ENCODE measurements at regions not wholly inside any gene's neighbourhood (a gene's known extent, or its start where the extent isn't known, plus 50 kb on each side); places are given as distances from the start of the nearest gene placed in this dataset.

DNA sequence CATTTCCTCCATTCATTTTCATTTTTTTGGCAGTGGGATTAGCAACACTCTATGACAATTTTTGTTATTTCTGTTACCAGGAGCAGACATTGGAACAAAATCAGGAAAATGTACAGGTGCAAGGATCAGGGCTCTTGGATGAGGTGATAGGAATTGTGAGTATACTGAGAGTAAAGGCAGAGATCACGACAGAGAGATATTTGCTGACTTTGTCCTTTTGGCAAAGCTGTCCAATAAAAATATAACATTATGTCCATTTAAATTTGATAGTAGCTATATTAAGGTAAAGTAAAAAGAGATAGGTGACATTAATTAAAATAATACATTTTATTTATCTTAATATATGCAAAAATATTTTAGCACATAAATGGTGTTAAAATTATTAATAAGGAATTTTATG, 373.1 kb upstream of the GNPDA2 start:
- no peak for DNase-seq

DNA sequence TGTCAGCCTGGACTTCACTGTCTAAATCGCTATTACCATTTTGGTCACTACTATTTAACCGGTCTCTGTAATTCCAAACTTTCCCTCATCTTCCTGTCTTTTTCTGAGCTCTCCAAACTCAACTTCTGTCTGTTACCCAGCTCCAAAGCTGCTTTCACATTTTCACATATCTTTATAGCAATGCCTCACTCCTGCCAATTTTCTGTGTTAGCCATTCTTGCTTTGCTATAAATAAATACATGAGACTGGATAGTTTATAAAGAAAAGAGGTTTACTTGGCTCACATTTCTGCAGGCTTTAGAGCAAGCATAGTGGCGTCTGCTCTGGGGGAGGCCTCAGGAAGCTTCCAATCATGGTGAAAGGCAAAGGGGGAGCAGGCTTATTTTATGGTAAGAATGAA, 368.3 kb upstream of the GNPDA2 start:
- Histone ChIP-seq H3K79me2 (ENCODE audit: control insufficient read depth, insufficient read depth, low read length) (no peaks in the 10 kb centered on the region), H2BK120ac (ENCODE audit: low read depth, low read length) (no peak overlapping the region), H3K79me1 (ENCODE audit: low read length) (no peaks in the 10 kb centered on the region), H3K27me3 (ENCODE audit: insufficient read depth, low read length, poor library complexity) (no peaks in the 10 kb centered on the region), H4K5ac (ENCODE audit: low read length) (no peak overlapping the region), H2AK5ac (ENCODE audit: low read length) (no peak overlapping the region), H2BK5ac (ENCODE audit: low read length) (no peak overlapping the region), H3K27ac (ENCODE audit: low read depth, low read length) (no peak overlapping the region), H3K4ac (ENCODE audit: low read depth, low read length) (no peak overlapping the region), H3K23ac (ENCODE audit: low read length) (no peak overlapping the region), H3K4me1 (ENCODE audit: control insufficient read depth, low read depth, low read length) (no peaks in the 10 kb centered on the region), H3K56ac (ENCODE audit: low read length) (no peak overlapping the region), H3K4me3 (ENCODE audit: low read length) (no peak overlapping the region), H3K36me3 (ENCODE audit: control insufficient read depth, insufficient read depth, low read length) (no peaks in the 10 kb centered on the region), H2BK15ac (replicated peaks; ENCODE audit: low read depth) (no peak overlapping the region), H3K9ac (ENCODE audit: low read length) (no peak overlapping the region), H3K18ac (ENCODE audit: low read length) (no peak overlapping the region), H4K8ac (ENCODE audit: low read depth, low read length) (no peak overlapping the region), H3K4me2 (ENCODE audit: low read length) (no peak overlapping the region)
- DNase-seq = no peak
- whole genome bisulfite sequencing (ENCODE audit: extremely low coverage, insufficient coverage, low lambda C conversion rate) = no CpG with 5 or more reads among the region's 3 CpGs

More for the DNA sequence above, 373.1 kb upstream of the GNPDA2 start:
- Histone ChIP-seq H2BK5ac (ENCODE audit: low read length) (no peak overlapping the region), H3K18ac (ENCODE audit: low read length) (no peak overlapping the region), H3K4me3 (ENCODE audit: low read length) (no peak overlapping the region), H3K23ac (ENCODE audit: low read length) (no peak overlapping the region), H2BK120ac (ENCODE audit: low read depth, low read length) (no peak overlapping the region), H3K4ac (ENCODE audit: low read depth, low read length) (no peak overlapping the region), H3K4me1 (ENCODE audit: control insufficient read depth, low read depth, low read length) (no peaks in the 10 kb centered on the region), H3K9ac (ENCODE audit: low read length) (no peak overlapping the region), H3K56ac (ENCODE audit: low read length) (no peak overlapping the region), H4K5ac (ENCODE audit: low read length) (no peak overlapping the region), H3K79me1 (ENCODE audit: low read length) (no peaks in the 10 kb centered on the region), H3K27me3 (ENCODE audit: insufficient read depth, low read length, poor library complexity) (no peaks in the 10 kb centered on the region), H2AK5ac (ENCODE audit: low read length) (no peak overlapping the region), H2BK15ac (replicated peaks; ENCODE audit: low read depth) (no peak overlapping the region), H4K8ac (ENCODE audit: low read depth, low read length) (no peak overlapping the region), H3K36me3 (ENCODE audit: control insufficient read depth, insufficient read depth, low read length) (no peaks in the 10 kb centered on the region), H3K4me2 (ENCODE audit: low read length) (no peak overlapping the region), H3K79me2 (ENCODE audit: control insufficient read depth, insufficient read depth, low read length) (no peaks in the 10 kb centered on the region), H3K27ac (ENCODE audit: low read depth, low read length) (no peak overlapping the region)
- no CpG with 5 or more reads among the region's 1 CpG for WGBS (ENCODE audit: extremely low coverage, insufficient coverage, low lambda C conversion rate)

DNA sequence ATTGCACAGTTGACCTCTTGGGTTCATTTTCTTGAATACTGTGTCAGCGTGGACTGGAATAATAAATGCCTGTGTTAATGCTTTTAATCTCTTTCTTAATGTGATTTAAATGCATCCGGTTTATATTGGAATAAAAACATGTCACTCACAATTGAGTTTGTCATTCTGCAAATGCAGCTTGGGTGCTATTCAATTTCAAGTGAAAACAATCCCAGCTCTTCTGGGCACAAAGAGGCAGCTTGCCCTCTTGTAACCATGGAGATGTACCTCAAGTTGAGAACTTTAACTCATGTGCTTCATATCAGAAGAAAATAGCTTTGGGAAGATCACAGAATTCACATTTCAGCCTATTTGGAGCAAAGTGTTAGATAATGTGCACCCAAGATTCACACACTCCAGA, 355.7 kb upstream of the GNPDA2 start:
- H3K27ac ChIP-seq (ENCODE audit: low read depth, low read length) = no peak overlapping the region
- H2AK5ac ChIP-seq (ENCODE audit: low read length) = no peak overlapping the region
- H3K9ac ChIP-seq (ENCODE audit: low read length) = no peak overlapping the region
- H3K4me3 ChIP-seq (ENCODE audit: low read length) = no peak overlapping the region
- no peaks in the 10 kb centered on the region for H3K79me1 ChIP-seq (ENCODE audit: low read length)
- no peak overlapping the region for H3K18ac ChIP-seq (ENCODE audit: low read length)
- H3K36me3 ChIP-seq (ENCODE audit: control insufficient read depth, insufficient read depth, low read length) = no peaks in the 10 kb centered on the region
- no peak for DNase-seq
- no peak overlapping the region for H3K4ac ChIP-seq (ENCODE audit: low read depth, low read length)
- no peak overlapping the region for H3K23ac ChIP-seq (ENCODE audit: low read length)
- no peak overlapping the region for H2BK5ac ChIP-seq (ENCODE audit: low read length)
- H3K79me2 ChIP-seq (ENCODE audit: control insufficient read depth, insufficient read depth, low read length) = no peaks in the 10 kb centered on the region
- H2BK120ac ChIP-seq (ENCODE audit: low read depth, low read length) = no peak overlapping the region
- H3K4me2 ChIP-seq (ENCODE audit: low read length) = no peak overlapping the region
- no peaks in the 10 kb centered on the region for H3K27me3 ChIP-seq (ENCODE audit: insufficient read depth, low read length, poor library complexity)
- H3K4me1 ChIP-seq (ENCODE audit: control insufficient read depth, low read depth, low read length) = no peaks in the 10 kb centered on the region
- no peak overlapping the region for H3K56ac ChIP-seq (ENCODE audit: low read length)
- no CpG with 5 or more reads among the region's 2 CpGs for WGBS (ENCODE audit: extremely low coverage, insufficient coverage, low lambda C conversion rate)
- H4K8ac ChIP-seq (ENCODE audit: low read depth, low read length) = no peak overlapping the region
- H2BK15ac ChIP-seq (replicated peaks; ENCODE audit: low read depth) = no peak overlapping the region
- H4K5ac ChIP-seq (ENCODE audit: low read length) = no peak overlapping the region

- Histone ChIP-seq H3K36me3 (ENCODE audit: control insufficient read depth, insufficient read depth, low read length) (no peaks in the 10 kb centered on the region), H2BK120ac (ENCODE audit: low read depth, low read length) (no peak overlapping the region), H4K8ac (ENCODE audit: low read depth, low read length) (no peak overlapping the region), H3K27me3 (ENCODE audit: insufficient read depth, low read length, poor library complexity) (no peaks in the 10 kb centered on the region), H3K23ac (ENCODE audit: low read length) (no peak overlapping the region), H2BK15ac (replicated peaks; ENCODE audit: low read depth) (no peak overlapping the region), H3K9ac (ENCODE audit: low read length) (no peak overlapping the region), H3K4me1 (ENCODE audit: control insufficient read depth, low read depth, low read length) (no peaks in the 10 kb centered on the region), H2AK5ac (ENCODE audit: low read length) (no peak overlapping the region), H2BK5ac (ENCODE audit: low read length) (no peak overlapping the region), H3K4me3 (ENCODE audit: low read length) (no peak overlapping the region), H4K5ac (ENCODE audit: low read length) (no peak overlapping the region), H3K18ac (ENCODE audit: low read length) (no peak overlapping the region), H3K4me2 (ENCODE audit: low read length) (no peak overlapping the region), H3K79me1 (ENCODE audit: low read length) (no peaks in the 10 kb centered on the region), H3K4ac (ENCODE audit: low read depth, low read length) (no peak overlapping the region), H3K79me2 (ENCODE audit: control insufficient read depth, insufficient read depth, low read length) (no peaks in the 10 kb centered on the region), H3K56ac (ENCODE audit: low read length) (no peak overlapping the region), H3K27ac (ENCODE audit: low read depth, low read length) (no peak overlapping the region)
- no CpG with 5 or more reads among the region's 1 CpG for WGBS (ENCODE audit: extremely low coverage, insufficient coverage, low lambda C conversion rate)
- no peak for DNase-seq
Observed at GRCh38 chr4:45079616-45080015, 353.3 kb upstream of the GNPDA2 start.

GRCh38 chr4:45078201-45078600, 351.8 kb upstream of the GNPDA2 start:
- H2AK5ac ChIP-seq (ENCODE audit: low read length) = no peak overlapping the region
- no peak overlapping the region for H2BK120ac ChIP-seq (ENCODE audit: low read depth, low read length)
- no peaks in the 10 kb centered on the region for H3K36me3 ChIP-seq (ENCODE audit: control insufficient read depth, insufficient read depth, low read length)
- H3K4ac ChIP-seq (ENCODE audit: low read depth, low read length) = no peak overlapping the region
- H2BK15ac ChIP-seq (replicated peaks; ENCODE audit: low read depth) = no peak overlapping the region
- no peak overlapping the region for H3K27ac ChIP-seq (ENCODE audit: low read depth, low read length)
- H3K4me3 ChIP-seq (ENCODE audit: low read length) = no peak overlapping the region
- no peak for DNase-seq
- no peak overlapping the region for H3K23ac ChIP-seq (ENCODE audit: low read length)
- no peak overlapping the region for H3K9ac ChIP-seq (ENCODE audit: low read length)
- H3K79me1 ChIP-seq (ENCODE audit: low read length) = no peaks in the 10 kb centered on the region
- H3K79me2 ChIP-seq (ENCODE audit: control insufficient read depth, insufficient read depth, low read length) = no peaks in the 10 kb centered on the region
- H3K18ac ChIP-seq (ENCODE audit: low read length) = no peak overlapping the region
- H3K27me3 ChIP-seq (ENCODE audit: insufficient read depth, low read length, poor library complexity) = no peaks in the 10 kb centered on the region
- no peak overlapping the region for H2BK5ac ChIP-seq (ENCODE audit: low read length)
- no peak overlapping the region for H3K4me2 ChIP-seq (ENCODE audit: low read length)
- no peak overlapping the region for H3K56ac ChIP-seq (ENCODE audit: low read length)
- H4K8ac ChIP-seq (ENCODE audit: low read depth, low read length) = no peak overlapping the region
- H3K4me1 ChIP-seq (ENCODE audit: control insufficient read depth, low read depth, low read length) = no peaks in the 10 kb centered on the region
- no peak overlapping the region for H4K5ac ChIP-seq (ENCODE audit: low read length)

DNA sequence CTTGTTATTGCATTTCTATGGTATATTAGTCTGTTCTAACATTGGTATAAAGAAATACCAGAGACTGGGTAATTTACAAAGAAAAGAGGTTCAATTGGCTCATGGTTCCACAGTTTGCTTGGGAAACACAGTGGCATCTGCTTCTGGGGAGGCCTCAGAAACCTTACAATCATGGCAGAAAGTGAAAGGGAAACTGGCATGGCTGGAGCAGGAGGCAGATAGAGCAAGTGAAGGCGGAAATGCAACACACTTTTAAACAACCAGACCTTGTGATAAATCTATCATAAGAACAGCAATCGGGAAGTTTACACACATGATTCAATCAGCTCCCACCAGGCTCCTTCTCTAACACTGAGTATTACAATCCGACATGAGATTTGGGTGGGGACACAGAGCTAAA, 346.6 kb upstream of the GNPDA2 start:
- no peak overlapping the region for H3K9ac ChIP-seq (ENCODE audit: low read length)
- H3K18ac ChIP-seq (ENCODE audit: low read length) = no peak overlapping the region
- no peak overlapping the region for H3K4me2 ChIP-seq (ENCODE audit: low read length)
- H3K79me1 ChIP-seq (ENCODE audit: low read length) = no peaks in the 10 kb centered on the region
- no peak overlapping the region for H3K27ac ChIP-seq (ENCODE audit: low read depth, low read length)
- no peaks in the 10 kb centered on the region for H3K36me3 ChIP-seq (ENCODE audit: control insufficient read depth, insufficient read depth, low read length)
- no peaks in the 10 kb centered on the region for H3K79me2 ChIP-seq (ENCODE audit: control insufficient read depth, insufficient read depth, low read length)
- H3K23ac ChIP-seq (ENCODE audit: low read length) = no peak overlapping the region
- no peaks in the 10 kb centered on the region for H3K4me1 ChIP-seq (ENCODE audit: control insufficient read depth, low read depth, low read length)
- H3K27me3 ChIP-seq (ENCODE audit: insufficient read depth, low read length, poor library complexity) = no peaks in the 10 kb centered on the region
- WGBS (ENCODE audit: extremely low coverage, insufficient coverage, low lambda C conversion rate) = no CpG with 5 or more reads among the region's 3 CpGs
- no peak for DNase-seq
- H3K4ac ChIP-seq (ENCODE audit: low read depth, low read length) = no peak overlapping the region
- H2BK5ac ChIP-seq (ENCODE audit: low read length) = no peak overlapping the region
- H2AK5ac ChIP-seq (ENCODE audit: low read length) = no peak overlapping the region
- no peak overlapping the region for H3K4me3 ChIP-seq (ENCODE audit: low read length)
- no peak overlapping the region for H4K5ac ChIP-seq (ENCODE audit: low read length)
- H2BK120ac ChIP-seq (ENCODE audit: low read depth, low read length) = no peak overlapping the region
- no peak overlapping the region for H4K8ac ChIP-seq (ENCODE audit: low read depth, low read length)
- no peak overlapping the region for H2BK15ac ChIP-seq (replicated peaks; ENCODE audit: low read depth)
- H3K56ac ChIP-seq (ENCODE audit: low read length) = no peak overlapping the region

All from mesendoderm (in vitro differentiated cells).